Bronchial epithelial cell (primary cell): ENCODE measurements at regions not wholly inside any gene's neighbourhood (a gene's known extent, or its start where the extent isn't known, plus 50 kb on each side); places are given as distances from the start of the nearest gene placed in this dataset.

Experiments used
- DNase-seq: peaks from one replicate; pipeline ENCODE4 v3.0.0-alpha.2; 2010; ENCODE audit warnings: low read depth
- FAIRE-seq: peaks from 2 replicates; lab custom pipeline; 2011; peaks lifted over from hg19 to GRCh38; lab: Jason Lieb, UNC
- H3K27me3 ChIP-seq: 2 replicates; pipeline ENCODE4 v1.5.1; 2011; ENCODE audit warnings: low read length; ENCODE audit not compliant: control insufficient read depth, insufficient read depth
- H3K36me3 ChIP-seq: 2 replicates; pipeline ENCODE4 v1.5.1; 2011; ENCODE audit warnings: low read length; ENCODE audit not compliant: control insufficient read depth, insufficient read depth
- H3K4me3 ChIP-seq: 2 replicates; pipeline ENCODE4 v1.5.1; 2011; ENCODE audit warnings: mild to moderate bottlenecking, low read depth, low read length, control low read depth
- CTCF ChIP-seq: IDR thresholded peaks from 2 replicates; pipeline ENCODE4 v1.5.1; 2011; ENCODE audit warnings: mild to moderate bottlenecking, moderate library complexity, low read length, control low read depth, inconsistent platforms; ENCODE audit not compliant: insufficient read depth, severe bottlenecking

GRCh38 chr11:115871161-115871760 lies 367.0 kb upstream of the CADM1 start:
- TF ChIP-seq CTCF, result no peak
- no peak for DNase-seq
- FAIRE-seq, result no peak
- Histone ChIP-seq H3K4me3 (no peak overlapping the region), H3K27me3 (no peaks in the 10 kb centered on the region), H3K36me3 (no peaks in the 10 kb centered on the region)

DNA sequence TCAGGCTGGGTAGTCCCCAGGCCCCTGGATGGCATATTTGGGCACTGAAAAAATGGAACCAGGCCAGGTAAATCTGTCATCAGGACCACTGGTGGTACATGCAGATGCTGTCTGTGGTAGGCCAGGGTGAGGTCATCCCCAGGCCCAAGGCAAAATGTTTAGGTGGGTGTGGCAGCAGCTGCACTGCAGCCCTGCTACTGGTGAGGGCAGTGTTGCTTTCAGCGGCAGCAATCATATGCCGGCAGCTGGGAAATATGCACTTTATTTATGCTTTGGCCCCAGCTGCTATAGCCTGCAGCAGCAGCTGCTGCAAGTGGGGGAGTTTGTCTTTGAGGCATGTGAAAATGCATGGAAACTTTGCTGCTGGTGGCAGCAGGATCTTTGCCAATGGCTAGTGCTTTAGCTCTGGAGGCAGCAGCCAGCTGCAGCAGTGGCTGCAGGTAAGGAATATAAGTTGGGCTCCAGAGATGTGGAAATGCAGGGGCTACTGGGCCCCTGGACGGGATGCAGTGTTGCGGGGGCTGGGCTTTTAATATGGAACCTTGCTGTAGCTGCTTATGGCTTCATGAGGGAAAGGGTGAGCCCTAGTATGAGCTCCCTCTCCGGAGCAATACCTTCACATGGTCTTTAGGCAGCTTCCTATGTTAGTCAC lies 365.7 kb upstream of the CADM1 start:
- FAIRE-seq (no peak), DNase-seq (peak; percentile 33)
- Histone ChIP-seq H3K27me3 (no peaks in the 10 kb centered on the region), H3K4me3 (no peak overlapping the region), H3K36me3 (no peaks in the 10 kb centered on the region)
- peak; percentile 17 for TF ChIP-seq CTCF

DNA sequence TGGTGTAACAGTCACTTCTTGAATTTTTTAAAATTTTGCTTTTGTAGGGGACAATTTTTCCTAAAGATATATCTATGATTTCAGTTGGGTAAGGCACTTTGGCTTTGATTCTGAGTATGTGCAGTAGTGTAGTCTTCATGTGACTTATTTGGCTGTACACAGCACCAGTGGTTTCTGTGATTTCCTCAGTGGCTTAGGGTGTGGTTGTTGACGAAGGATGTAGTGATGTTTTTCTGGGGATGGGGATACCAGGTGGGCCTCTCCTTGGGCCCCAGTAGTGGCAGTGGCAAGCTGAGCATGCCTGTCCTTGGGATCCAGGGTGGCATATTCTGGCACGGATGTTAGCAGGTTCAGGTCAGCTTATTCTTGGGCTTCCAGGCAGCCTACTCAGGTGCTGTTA lies 364.9 kb upstream of the CADM1 start:
- Histone ChIP-seq H3K36me3 (no peaks in the 10 kb centered on the region), H3K27me3 (no peaks in the 10 kb centered on the region), H3K4me3 (no peak overlapping the region)
- TF ChIP-seq CTCF, result no peak
- DNase-seq (no peak), FAIRE-seq (peak; percentile 36)

GRCh38 chr11:115860246-115860645 lies 356.0 kb upstream of the CADM1 start:
- no peak for TF ChIP-seq CTCF
- Histone ChIP-seq H3K27me3 (no peaks in the 10 kb centered on the region), H3K4me3 (no peak overlapping the region), H3K36me3 (no peaks in the 10 kb centered on the region)
- DNase-seq (no peak), FAIRE-seq (no peak)

DNA sequence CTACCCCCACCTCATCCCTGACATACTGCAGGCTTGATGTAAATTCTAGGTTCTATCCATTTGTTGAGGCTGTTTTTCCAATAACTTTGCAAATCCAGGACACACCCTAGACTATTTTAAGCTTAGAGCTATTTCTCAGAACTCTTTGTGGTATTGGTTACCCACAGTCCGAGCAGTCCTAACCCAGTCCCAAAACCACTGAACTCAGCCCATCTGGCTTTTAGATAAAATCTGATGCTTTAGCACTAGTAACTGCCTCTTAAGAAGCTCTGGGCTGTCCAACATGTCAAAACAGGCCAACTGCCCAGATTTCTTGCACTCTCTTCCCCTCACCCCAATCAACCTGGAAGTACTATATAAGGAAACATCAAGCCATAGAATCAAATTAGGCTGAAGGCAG lies 344.4 kb upstream of the CADM1 start:
- FAIRE-seq, result no peak
- DNase-seq, result peak; percentile 13

More for the DNA sequence above, 344.4 kb upstream of the CADM1 start:
- no peaks in the 10 kb centered on the region for H3K36me3 ChIP-seq
- H3K27me3 ChIP-seq, result no peaks in the 10 kb centered on the region
- H3K4me3 ChIP-seq, result no peak overlapping the region
- no peak for TF ChIP-seq CTCF
